Kidney (tissue), 13 donors: ENCODE measurements at regions not wholly inside any gene's neighbourhood (a gene's known extent, or its start where the extent isn't known, plus 50 kb on each side); places are given as distances from the start of the nearest gene placed in this dataset.

ENCODE experiments used
- DNase-seq, 5 donors: peaks; one replicate each; pipeline ENCODE4 v3.0.0-alpha.2; 2013 to 2020
- FAIRE-seq: peaks from 2 replicates; lab custom pipeline; 2012; peaks lifted over from hg19 to GRCh38; lab: Jason Lieb, UNC
- H3K27ac ChIP-seq, 2 donors: one replicate each; pipeline ENCODE4 v1.7.0; 2013; ENCODE audit warnings: low read depth in 2 of 2, low read length in 2 of 2, inconsistent platforms in 1 of 2
- H3K27me3 ChIP-seq: one replicate; pipeline ENCODE4 v1.7.1; 2013; ENCODE audit warnings: low read length, inconsistent platforms; ENCODE audit not compliant: control insufficient read depth, insufficient read depth
- H3K36me3 ChIP-seq, 3 donors: one replicate each; pipeline versions ENCODE4 v1.7.0 to v1.7.1; 2013; ENCODE audit warnings: low read length in 3 of 3, control low read depth in 1 of 3, inconsistent platforms in 1 of 3; ENCODE audit not compliant: insufficient read depth in 3 of 3, control insufficient read depth in 2 of 3
- H3K4me1 ChIP-seq, 3 donors: one replicate each; pipeline versions ENCODE4 v1.7.0 to v1.7.1; 2013; ENCODE audit warnings: low read length in 3 of 3, inconsistent platforms in 1 of 3, low read depth in 1 of 3; ENCODE audit not compliant: control insufficient read depth in 2 of 3, insufficient read depth in 2 of 3
- H3K4me3 ChIP-seq, 3 donors: one replicate each; pipeline versions ENCODE4 v1.7.0 to v1.8.1; 2013; ENCODE audit warnings: low read length in 3 of 3, control low read depth in 1 of 3, inconsistent platforms in 1 of 3
- H3K9ac ChIP-seq, 3 donors: one replicate each; pipeline versions ENCODE4 v1.7.0 to v1.7.1; 2013; ENCODE audit warnings: low read length in 3 of 3, control low read depth in 1 of 3, inconsistent platforms in 1 of 3
- H3K9me3 ChIP-seq, 3 donors: one replicate each; pipeline versions ENCODE4 v1.7.0 to v1.7.1; 2013; ENCODE audit warnings: low read length in 3 of 3, control low read depth in 1 of 3, inconsistent platforms in 1 of 3; ENCODE audit not compliant: control insufficient read depth in 2 of 3, insufficient read depth in 1 of 3
- intact Hi-C: fragments of 100-400 bp; cut with DNase I; formaldehyde crosslinking; loops from one replicate; pipeline ENCODE4 v1.11.1; 2022
- TF ChIP-seq, protein P1 (sequence below): IDR thresholded peaks from 3 replicates; pipeline ENCODE4 v1.5.1; 2012; ENCODE audit warnings: mild to moderate bottlenecking, moderate library complexity, borderline replicate concordance; ENCODE audit not compliant: insufficient read depth; ENCODE audit errors: extremely low read depth
- donor health status: control.
- donor health status: control.
- donor health status: control.
- donor health status: control.
- donor health status: control.
- donor health status: DM: yes; HTN: yes; CAD: no.
- donor health status: Normal renal cell carcinoma (clear cell type).

DNA sequence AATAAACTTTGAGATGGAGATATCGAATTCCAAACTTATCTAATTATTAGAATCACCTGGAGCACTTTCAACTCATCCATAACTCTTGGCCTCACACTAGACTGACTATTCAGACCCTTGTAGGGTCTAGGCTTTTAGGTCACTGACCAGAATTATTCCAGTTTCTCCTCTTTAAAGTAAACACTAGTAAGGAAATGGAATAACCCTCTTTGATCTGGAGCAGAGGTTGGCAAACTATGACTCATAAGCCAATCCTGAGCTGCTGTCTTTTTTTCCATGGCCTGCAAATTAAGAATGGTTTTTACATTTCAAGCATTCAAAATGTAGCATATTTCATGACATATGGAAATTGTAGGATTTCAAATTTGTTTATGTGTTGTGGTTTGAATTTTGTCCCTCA lies 1601.9 kb downstream of the REEP3 start:
- H3K4me3 ChIP-seq: no peak overlapping the region
- TF ChIP-seq, protein P1, sequence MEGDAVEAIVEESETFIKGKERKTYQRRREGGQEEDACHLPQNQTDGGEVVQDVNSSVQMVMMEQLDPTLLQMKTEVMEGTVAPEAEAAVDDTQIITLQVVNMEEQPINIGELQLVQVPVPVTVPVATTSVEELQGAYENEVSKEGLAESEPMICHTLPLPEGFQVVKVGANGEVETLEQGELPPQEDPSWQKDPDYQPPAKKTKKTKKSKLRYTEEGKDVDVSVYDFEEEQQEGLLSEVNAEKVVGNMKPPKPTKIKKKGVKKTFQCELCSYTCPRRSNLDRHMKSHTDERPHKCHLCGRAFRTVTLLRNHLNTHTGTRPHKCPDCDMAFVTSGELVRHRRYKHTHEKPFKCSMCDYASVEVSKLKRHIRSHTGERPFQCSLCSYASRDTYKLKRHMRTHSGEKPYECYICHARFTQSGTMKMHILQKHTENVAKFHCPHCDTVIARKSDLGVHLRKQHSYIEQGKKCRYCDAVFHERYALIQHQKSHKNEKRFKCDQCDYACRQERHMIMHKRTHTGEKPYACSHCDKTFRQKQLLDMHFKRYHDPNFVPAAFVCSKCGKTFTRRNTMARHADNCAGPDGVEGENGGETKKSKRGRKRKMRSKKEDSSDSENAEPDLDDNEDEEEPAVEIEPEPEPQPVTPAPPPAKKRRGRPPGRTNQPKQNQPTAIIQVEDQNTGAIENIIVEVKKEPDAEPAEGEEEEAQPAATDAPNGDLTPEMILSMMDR: no peak
- no peaks in the 10 kb centered on the region for H3K27me3 ChIP-seq
- intact Hi-C loops: no loop called here
- no peak overlapping the region for H3K9ac ChIP-seq
- DNase-seq: no peak
- H3K9me3 ChIP-seq: no peaks in the 10 kb centered on the region
- no peaks in the 10 kb centered on the region for H3K36me3 ChIP-seq
- no peak overlapping the region for H3K27ac ChIP-seq
- no peak for FAIRE-seq
- no peaks in the 10 kb centered on the region for H3K4me1 ChIP-seq

DNA sequence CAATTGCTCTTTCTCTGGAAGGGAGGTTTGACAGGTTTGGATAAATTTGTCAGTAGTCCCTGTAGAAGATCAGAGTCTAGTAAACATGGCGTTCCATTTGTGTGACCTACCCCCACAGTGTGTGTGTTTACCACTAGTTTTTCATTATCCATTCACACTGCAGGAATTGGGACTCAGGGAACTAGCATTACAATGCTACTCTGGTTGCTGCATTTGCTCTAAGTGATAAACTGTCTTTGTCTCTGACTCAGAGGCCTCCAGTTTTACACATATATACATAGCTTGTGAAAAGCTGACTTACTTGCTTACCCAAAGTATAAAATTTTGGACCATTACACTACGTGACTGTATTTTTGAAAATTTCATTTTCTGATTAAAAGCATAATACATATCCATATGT lies 1604.0 kb downstream of the REEP3 start:
- no peaks in the 10 kb centered on the region for H3K36me3 ChIP-seq
- no peaks in the 10 kb centered on the region for H3K27me3 ChIP-seq
- no peaks in the 10 kb centered on the region for H3K9me3 ChIP-seq
- no peak overlapping the region for H3K27ac ChIP-seq
- intact Hi-C loops: no loop called here
- FAIRE-seq (no peak), DNase-seq (no peak)
- TF ChIP-seq, protein P1: no peak
- no peaks in the 10 kb centered on the region for H3K4me1 ChIP-seq
- H3K9ac ChIP-seq: no peak overlapping the region
- no peak overlapping the region for H3K4me3 ChIP-seq

DNA sequence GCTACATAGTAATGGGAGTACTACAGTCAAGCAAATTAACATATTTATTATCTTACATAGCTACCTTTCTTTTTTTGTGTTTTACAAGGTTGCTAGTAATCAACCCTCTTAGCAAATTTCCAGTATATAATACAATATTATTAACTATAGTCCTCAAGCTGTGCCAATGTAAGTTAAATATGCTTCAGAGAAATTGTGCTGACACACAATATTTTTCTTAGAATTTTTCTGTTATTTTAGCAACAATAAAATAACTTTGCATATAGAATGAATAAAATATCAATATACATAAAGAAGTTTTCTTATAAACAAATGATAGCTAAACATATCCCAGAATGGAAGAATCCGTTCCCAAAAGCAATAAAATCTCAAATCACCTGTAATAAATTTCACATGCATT lies 1605.1 kb downstream of the REEP3 start:
- no peaks in the 10 kb centered on the region for H3K27me3 ChIP-seq
- TF ChIP-seq, protein P1: no peak
- DNase-seq (no peak), FAIRE-seq (no peak)
- H3K9me3 ChIP-seq: no peaks in the 10 kb centered on the region
- H3K4me3 ChIP-seq: no peak overlapping the region
- no peaks in the 10 kb centered on the region for H3K36me3 ChIP-seq
- no peak overlapping the region for H3K27ac ChIP-seq
- no peak overlapping the region for H3K9ac ChIP-seq
- H3K4me1 ChIP-seq: no peaks in the 10 kb centered on the region
- intact Hi-C loops: no loop called here

DNA sequence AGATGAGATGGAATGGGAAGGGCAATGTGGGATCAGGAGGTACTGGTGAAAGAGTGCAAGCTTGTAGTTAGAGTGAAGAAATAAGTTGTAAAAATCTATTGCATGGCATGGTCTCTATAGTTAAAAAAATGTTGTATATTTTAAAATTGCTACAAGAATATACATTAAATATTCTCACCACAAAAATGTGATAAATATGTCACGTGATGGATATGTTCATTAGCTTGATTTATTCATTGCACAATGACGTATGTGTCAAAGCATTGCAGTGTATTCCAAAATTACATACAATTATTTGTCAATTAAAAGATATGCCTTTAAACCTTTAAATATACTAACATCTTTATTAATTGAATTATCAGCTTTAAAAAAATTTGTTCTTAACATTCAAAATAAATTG lies 1607.1 kb downstream of the REEP3 start:
- FAIRE-seq (no peak), DNase-seq (no peak)
- Histone ChIP-seq H3K36me3 (no peaks in the 10 kb centered on the region), H3K9me3 (no peaks in the 10 kb centered on the region), H3K4me3 (no peak overlapping the region), H3K4me1 (no peaks in the 10 kb centered on the region), H3K9ac (no peak overlapping the region), H3K27ac (no peak overlapping the region), H3K27me3 (no peaks in the 10 kb centered on the region)
- TF ChIP-seq, protein P1: no peak
- intact Hi-C loops: no loop called here
